ENCODE measurements at regions not wholly inside any gene's neighbourhood (a gene's known extent, or its start where the extent isn't known, plus 50 kb on each side); places are given as distances from the start of the nearest gene placed in this dataset.

GRCh38 chr18:78739882-78740677, 239.5 kb upstream of the SALL3 start:
- Histone ChIP-seq H3K4me3 (ENCODE audit: low read length) (no peak overlapping the region), H3K36me3 (ENCODE audit: insufficient read depth, low read depth, low read length) (no peaks in the 10 kb centered on the region), H3K27me3 (ENCODE audit: insufficient read depth, low read length) (no peaks in the 10 kb centered on the region)

DNA sequence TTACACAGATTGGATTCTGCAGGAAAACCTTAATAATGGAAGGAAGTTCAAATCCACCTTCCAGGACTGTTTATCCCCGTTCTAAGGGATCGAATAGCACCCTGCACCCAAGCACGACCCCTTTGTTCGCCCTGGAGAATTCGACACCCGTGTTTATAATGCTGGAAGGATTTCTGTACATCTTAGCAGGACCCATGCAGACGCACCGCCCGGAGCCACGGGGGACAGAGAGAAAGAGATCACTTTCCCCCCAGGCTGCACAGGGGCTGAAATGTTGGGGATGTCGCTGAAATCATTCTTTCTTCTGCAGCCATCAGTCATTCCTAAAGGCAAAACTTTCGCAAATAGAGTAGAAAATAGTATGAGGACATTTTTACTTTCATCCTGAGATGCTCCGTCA, 238.7 kb upstream of the SALL3 start:
- H3K4me1 ChIP-seq (ENCODE audit: insufficient read depth, low read length), result no peaks in the 10 kb centered on the region
- no peaks in the 10 kb centered on the region for H3K9me3 ChIP-seq (ENCODE audit: insufficient read depth, low read depth, low read length)
- no peaks in the 10 kb centered on the region for H3K27me3 ChIP-seq (ENCODE audit: insufficient read depth, low read length)
- H3K27ac ChIP-seq (ENCODE audit: low read length), result no peak overlapping the region
- H3K9ac ChIP-seq (ENCODE audit: low read depth, low read length), result no peak overlapping the region
- no peak overlapping the region for H3K4me3 ChIP-seq (ENCODE audit: low read length)
- H3K36me3 ChIP-seq (ENCODE audit: insufficient read depth, low read depth, low read length), result no peaks in the 10 kb centered on the region

More at GRCh38 chr18:78739882-78740677, 239.5 kb upstream of the SALL3 start:
- H3K9me3 ChIP-seq (ENCODE audit: insufficient read depth, low read depth, low read length), result no peaks in the 10 kb centered on the region
- no peak overlapping the region for H3K9ac ChIP-seq (ENCODE audit: low read depth, low read length)
- no peaks in the 10 kb centered on the region for H3K4me1 ChIP-seq (ENCODE audit: insufficient read depth, low read length)
- no peak overlapping the region for H3K27ac ChIP-seq (ENCODE audit: low read length)

DNA sequence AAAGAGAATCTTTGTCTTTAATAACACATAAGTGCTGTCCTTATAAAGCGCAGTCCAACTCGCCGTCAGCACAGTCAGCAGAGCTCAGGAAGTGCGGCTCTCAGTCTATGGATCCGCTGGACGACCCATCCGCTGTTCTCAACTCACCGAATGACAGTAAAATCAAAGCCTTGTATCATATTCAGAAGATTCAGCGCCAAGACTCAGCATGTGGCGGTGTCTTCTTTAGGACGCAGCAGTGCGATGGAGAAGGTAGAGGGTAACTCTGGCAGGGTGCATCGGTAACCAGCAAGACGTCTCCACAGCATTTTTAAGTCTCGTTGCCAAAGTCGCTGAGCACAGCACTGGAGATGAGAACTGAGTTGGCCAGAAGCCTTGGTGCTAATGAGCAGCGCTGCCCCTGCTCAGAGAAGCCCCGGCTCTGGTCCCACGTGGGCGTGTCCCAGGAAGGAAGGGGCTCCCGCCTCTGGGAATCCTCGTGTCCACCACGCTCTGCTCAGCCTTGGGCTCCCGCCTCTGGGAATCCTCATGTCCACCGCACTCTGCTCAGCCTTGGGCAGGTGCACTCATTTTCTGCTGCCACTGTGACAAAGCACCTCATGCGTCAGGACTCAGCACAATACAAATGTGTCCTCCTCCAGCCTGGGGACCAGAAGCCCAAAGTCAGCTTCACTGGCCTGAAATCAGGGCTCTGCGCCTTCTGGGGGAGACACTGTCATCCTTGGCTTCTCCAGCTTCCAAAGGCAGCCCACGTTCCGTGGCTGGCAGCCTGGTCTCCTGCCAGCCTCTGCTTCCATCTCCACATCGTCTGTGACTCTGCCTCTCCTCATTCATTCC, 238.0 kb upstream of the SALL3 start:
- Histone ChIP-seq H3K9ac (ENCODE audit: low read depth, low read length) (no peak overlapping the region), H3K4me3 (ENCODE audit: low read length) (no peak overlapping the region), H3K27ac (ENCODE audit: low read length) (no peak overlapping the region), H3K9me3 (ENCODE audit: insufficient read depth, low read depth, low read length) (no peaks in the 10 kb centered on the region), H3K27me3 (ENCODE audit: insufficient read depth, low read length) (no peaks in the 10 kb centered on the region), H3K36me3 (ENCODE audit: insufficient read depth, low read depth, low read length) (no peaks in the 10 kb centered on the region), H3K4me1 (ENCODE audit: insufficient read depth, low read length) (no peaks in the 10 kb centered on the region)

DNA sequence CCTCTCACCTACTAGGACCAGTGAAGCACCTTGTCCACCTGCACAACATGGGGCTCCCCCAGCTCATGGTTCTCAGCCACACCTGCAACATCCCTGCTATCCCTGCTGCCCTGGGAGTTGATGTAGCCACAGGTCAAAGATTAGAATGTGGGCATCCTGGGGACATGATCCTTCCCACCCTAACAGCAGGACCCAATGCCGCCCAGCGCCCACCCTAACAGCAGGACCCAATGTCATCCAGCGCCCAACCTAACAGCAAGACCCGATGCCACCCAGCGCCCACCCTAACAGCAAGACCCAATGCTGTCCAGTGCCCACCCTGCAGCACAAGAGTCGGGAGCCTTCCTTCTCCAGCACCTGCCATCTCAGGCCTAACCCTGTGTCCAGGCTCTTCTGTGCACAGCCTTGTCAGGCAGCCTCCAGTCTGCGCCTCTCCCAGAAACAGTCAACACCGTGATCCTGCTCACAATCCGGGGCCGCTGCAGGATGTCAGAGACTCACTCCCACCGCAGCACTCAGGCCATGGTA, 237.3 kb upstream of the SALL3 start:
- peaks cover 2% of the 10 kb centered on the region; the same call in 1 of the 2 replicates for H3K4me1 ChIP-seq (ENCODE audit: insufficient read depth, low read length)
- H3K4me3 ChIP-seq (ENCODE audit: low read length), result no peak overlapping the region
- no peak overlapping the region for H3K27ac ChIP-seq (ENCODE audit: low read length)
- H3K36me3 ChIP-seq (ENCODE audit: insufficient read depth, low read depth, low read length), result no peaks in the 10 kb centered on the region
- no peaks in the 10 kb centered on the region for H3K27me3 ChIP-seq (ENCODE audit: insufficient read depth, low read length)
- no peaks in the 10 kb centered on the region for H3K9me3 ChIP-seq (ENCODE audit: insufficient read depth, low read depth, low read length)
- no peak overlapping the region for H3K9ac ChIP-seq (ENCODE audit: low read depth, low read length)

DNA sequence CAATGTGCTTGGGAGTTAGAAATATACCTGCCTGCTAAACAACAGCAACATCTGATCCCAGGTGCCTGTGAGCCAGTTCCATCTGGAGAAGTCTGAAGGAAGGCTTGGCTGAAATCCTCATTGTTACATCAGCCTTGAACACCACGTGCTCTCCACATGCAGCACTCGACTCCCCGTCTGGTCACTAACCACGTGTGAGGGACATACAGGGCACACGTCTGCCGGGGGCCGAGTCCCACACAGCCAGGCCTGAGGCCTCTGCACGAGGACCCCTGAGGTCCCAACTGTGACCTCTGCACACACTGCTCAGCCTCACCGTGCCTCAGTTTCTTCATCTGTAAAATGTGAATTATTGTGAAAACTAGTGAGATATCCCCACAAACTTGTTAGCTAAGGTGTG, 236.5 kb upstream of the SALL3 start:
- peaks cover 2% of the 10 kb centered on the region; the same call in 1 of the 2 replicates for H3K4me1 ChIP-seq (ENCODE audit: insufficient read depth, low read length)

GRCh38 chr18:78751664-78752063, 228.0 kb upstream of the SALL3 start:
- Histone ChIP-seq H3K27ac (ENCODE audit: low read length) (no peak overlapping the region), H3K9ac (ENCODE audit: low read depth, low read length) (no peak overlapping the region), H3K4me3 (ENCODE audit: low read length) (no peak overlapping the region), H3K4me1 (ENCODE audit: insufficient read depth, low read length) (peaks cover 2% of the 10 kb centered on the region; the same call in 1 of the 2 replicates), H3K9me3 (ENCODE audit: insufficient read depth, low read depth, low read length) (no peaks in the 10 kb centered on the region), H3K36me3 (ENCODE audit: insufficient read depth, low read depth, low read length) (no peaks in the 10 kb centered on the region), H3K27me3 (ENCODE audit: insufficient read depth, low read length) (no peaks in the 10 kb centered on the region)

More for the DNA sequence above, 236.5 kb upstream of the SALL3 start:
- no peak overlapping the region for H3K4me3 ChIP-seq (ENCODE audit: low read length)
- H3K9ac ChIP-seq (ENCODE audit: low read depth, low read length), result no peak overlapping the region
- no peak overlapping the region for H3K27ac ChIP-seq (ENCODE audit: low read length)
- no peaks in the 10 kb centered on the region for H3K9me3 ChIP-seq (ENCODE audit: insufficient read depth, low read depth, low read length)
- no peaks in the 10 kb centered on the region for H3K27me3 ChIP-seq (ENCODE audit: insufficient read depth, low read length)
- H3K36me3 ChIP-seq (ENCODE audit: insufficient read depth, low read depth, low read length), result no peaks in the 10 kb centered on the region

DNA sequence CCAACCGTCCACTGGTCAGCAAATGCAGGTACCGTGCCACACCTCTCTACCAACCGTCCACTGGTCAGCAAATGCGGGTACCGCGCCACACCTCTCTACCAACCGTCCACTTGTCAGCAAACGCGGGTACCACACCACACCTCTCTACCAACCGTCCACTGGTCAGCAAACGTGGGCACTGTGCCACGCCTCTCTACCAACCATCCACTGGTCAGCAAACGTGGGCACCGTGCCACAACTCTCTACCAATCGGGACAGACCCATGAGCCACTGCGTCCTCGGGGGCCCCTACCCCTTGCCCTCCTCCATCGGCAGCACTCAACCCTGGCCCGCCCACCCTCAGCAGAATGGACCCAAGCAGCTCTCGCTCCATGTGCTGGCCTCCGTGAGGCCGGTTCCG, 226.4 kb upstream of the SALL3 start:
- Histone ChIP-seq H3K36me3 (ENCODE audit: insufficient read depth, low read depth, low read length) (no peaks in the 10 kb centered on the region), H3K27me3 (ENCODE audit: insufficient read depth, low read length) (no peaks in the 10 kb centered on the region), H3K4me1 (ENCODE audit: insufficient read depth, low read length) (no peaks in the 10 kb centered on the region), H3K27ac (ENCODE audit: low read length) (no peak overlapping the region), H3K9ac (ENCODE audit: low read depth, low read length) (no peak overlapping the region), H3K4me3 (ENCODE audit: low read length) (no peak overlapping the region), H3K9me3 (ENCODE audit: insufficient read depth, low read depth, low read length) (no peaks in the 10 kb centered on the region)

- Histone ChIP-seq H3K36me3 (ENCODE audit: insufficient read depth, low read depth, low read length) (no peaks in the 10 kb centered on the region), H3K27me3 (ENCODE audit: insufficient read depth, low read length) (no peaks in the 10 kb centered on the region), H3K4me3 (ENCODE audit: low read length) (no peak overlapping the region), H3K9ac (ENCODE audit: low read depth, low read length) (no peak overlapping the region), H3K4me1 (ENCODE audit: insufficient read depth, low read length) (no peaks in the 10 kb centered on the region), H3K9me3 (ENCODE audit: insufficient read depth, low read depth, low read length) (no peaks in the 10 kb centered on the region), H3K27ac (ENCODE audit: low read length) (no peak overlapping the region)
Observed at GRCh38 chr18:78754311-78755043, 225.1 kb upstream of the SALL3 start.

DNA sequence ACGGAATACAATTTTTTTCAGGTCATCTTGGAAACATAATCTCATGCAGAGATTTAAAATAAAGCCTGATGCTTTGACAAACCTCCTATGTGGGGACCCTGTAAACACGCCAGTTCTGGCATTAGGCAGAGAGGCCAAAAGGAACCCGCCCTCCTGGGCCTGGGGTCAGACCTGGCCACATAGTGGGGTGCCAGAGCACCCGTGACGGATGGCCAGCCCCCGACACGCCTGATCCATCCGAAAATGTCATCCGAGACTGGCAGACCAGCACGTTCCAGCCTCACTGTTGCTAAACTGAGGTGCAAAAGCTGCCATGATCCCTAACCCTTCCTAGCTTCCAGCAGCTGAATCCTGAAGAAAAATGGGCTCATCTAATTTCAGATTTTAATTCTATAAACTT, 222.6 kb upstream of the SALL3 start:
- H3K4me3 ChIP-seq (ENCODE audit: low read length), result no peak overlapping the region
- no peaks in the 10 kb centered on the region for H3K9me3 ChIP-seq (ENCODE audit: insufficient read depth, low read depth, low read length)
- H3K27me3 ChIP-seq (ENCODE audit: insufficient read depth, low read length), result no peaks in the 10 kb centered on the region
- no peaks in the 10 kb centered on the region for H3K36me3 ChIP-seq (ENCODE audit: insufficient read depth, low read depth, low read length)
- no peak overlapping the region for H3K27ac ChIP-seq (ENCODE audit: low read length)
- H3K9ac ChIP-seq (ENCODE audit: low read depth, low read length), result no peak overlapping the region
- no peaks in the 10 kb centered on the region for H3K4me1 ChIP-seq (ENCODE audit: insufficient read depth, low read length)

DNA sequence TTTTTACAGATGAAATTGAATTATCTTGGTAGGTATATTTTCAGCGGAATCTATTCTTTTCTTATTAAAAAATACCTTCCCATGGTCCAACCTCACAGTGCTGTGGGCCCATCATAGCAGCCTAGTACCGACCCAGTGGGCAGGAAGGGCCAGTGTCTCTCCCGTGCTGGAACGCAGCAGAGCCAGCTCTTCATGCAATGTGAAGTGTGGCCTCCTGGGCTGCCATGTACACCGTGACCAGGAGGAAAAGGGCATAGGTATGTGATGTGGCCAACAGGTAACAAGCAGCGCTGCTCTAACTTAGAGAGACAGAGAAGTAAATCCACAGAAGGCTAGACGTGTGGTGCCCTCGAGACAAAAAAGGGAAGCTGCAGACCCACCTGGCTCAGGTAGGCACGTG, 221.1 kb upstream of the SALL3 start:
- H3K9ac ChIP-seq (ENCODE audit: low read depth, low read length), result no peak overlapping the region
- no peaks in the 10 kb centered on the region for H3K27me3 ChIP-seq (ENCODE audit: insufficient read depth, low read length)
- no peak overlapping the region for H3K27ac ChIP-seq (ENCODE audit: low read length)
- no peaks in the 10 kb centered on the region for H3K9me3 ChIP-seq (ENCODE audit: insufficient read depth, low read depth, low read length)
- H3K4me1 ChIP-seq (ENCODE audit: insufficient read depth, low read length), result no peaks in the 10 kb centered on the region
- no peaks in the 10 kb centered on the region for H3K36me3 ChIP-seq (ENCODE audit: insufficient read depth, low read depth, low read length)
- no peak overlapping the region for H3K4me3 ChIP-seq (ENCODE audit: low read length)

GRCh38 chr18:78762753-78763152, 216.9 kb upstream of the SALL3 start:
- Histone ChIP-seq H3K27ac (ENCODE audit: low read length) (no peak overlapping the region), H3K9ac (ENCODE audit: low read depth, low read length) (no peak overlapping the region), H3K36me3 (ENCODE audit: insufficient read depth, low read depth, low read length) (no peaks in the 10 kb centered on the region), H3K4me1 (ENCODE audit: insufficient read depth, low read length) (no peaks in the 10 kb centered on the region), H3K4me3 (ENCODE audit: low read length) (no peak overlapping the region), H3K27me3 (ENCODE audit: insufficient read depth, low read length) (no peaks in the 10 kb centered on the region), H3K9me3 (ENCODE audit: insufficient read depth, low read depth, low read length) (no peaks in the 10 kb centered on the region)
